BJ (cell line): ENCODE measurements at regions not wholly inside any gene's neighbourhood (a gene's known extent, or its start where the extent isn't known, plus 50 kb on each side); places are given as distances from the start of the nearest gene placed in this dataset.

Experiments
- CTCF ChIA-PET: fragments of 350-600 bp; formaldehyde crosslinking; extraction: SDS; loops from one replicate; lab custom pipeline; 2021; ENCODE audit warnings: antibody characterized with exemption, inconsistent platforms; lab: Yijun Ruan, JAX
- POLR2A ChIA-PET: fragments of 300-600 bp; sonication (Branson Sonifier 250); formaldehyde crosslinking; extraction: SDS; loops from one replicate; lab custom pipeline; 2021; ENCODE audit warnings: antibody characterized with exemption; lab: Charles Lee
- DNase-seq: peaks from one replicate; pipeline ENCODE4 v3.0.0-alpha.2; 2011; ENCODE audit warnings: low read depth
- H3K27me3 ChIP-seq: 2 replicates; pipeline ENCODE4 v1.6.0; 2011; ENCODE audit warnings: low read length; ENCODE audit not compliant: control insufficient read depth, insufficient read depth
- H3K36me3 ChIP-seq: 2 replicates; pipeline ENCODE4 v1.5.1; 2011; ENCODE audit warnings: low read length; ENCODE audit not compliant: control insufficient read depth, insufficient read depth
- H3K4me3 ChIP-seq: 2 replicates; pipeline ENCODE4 v1.5.1; 2011; ENCODE audit warnings: low read depth, mild to moderate bottlenecking, control low read depth, low read length
- TF ChIP-seq, protein P1 (sequence below): IDR thresholded peaks from 2 replicates; pipeline ENCODE4 v1.5.1; 2011; ENCODE audit warnings: low read depth, mild to moderate bottlenecking, control low read depth, inconsistent platforms, low read length, moderate library complexity; ENCODE audit not compliant: insufficient read depth

- Histone ChIP-seq H3K36me3 (no peaks in the 10 kb centered on the region), H3K27me3 (peaks cover 5% of the 10 kb centered on the region), H3K4me3 (no peak overlapping the region)
- DNase-seq, result no peak
- ChIA-PET POLR2A (no interaction called here), CTCF (no interaction called here)
- TF ChIP-seq, protein P1, sequence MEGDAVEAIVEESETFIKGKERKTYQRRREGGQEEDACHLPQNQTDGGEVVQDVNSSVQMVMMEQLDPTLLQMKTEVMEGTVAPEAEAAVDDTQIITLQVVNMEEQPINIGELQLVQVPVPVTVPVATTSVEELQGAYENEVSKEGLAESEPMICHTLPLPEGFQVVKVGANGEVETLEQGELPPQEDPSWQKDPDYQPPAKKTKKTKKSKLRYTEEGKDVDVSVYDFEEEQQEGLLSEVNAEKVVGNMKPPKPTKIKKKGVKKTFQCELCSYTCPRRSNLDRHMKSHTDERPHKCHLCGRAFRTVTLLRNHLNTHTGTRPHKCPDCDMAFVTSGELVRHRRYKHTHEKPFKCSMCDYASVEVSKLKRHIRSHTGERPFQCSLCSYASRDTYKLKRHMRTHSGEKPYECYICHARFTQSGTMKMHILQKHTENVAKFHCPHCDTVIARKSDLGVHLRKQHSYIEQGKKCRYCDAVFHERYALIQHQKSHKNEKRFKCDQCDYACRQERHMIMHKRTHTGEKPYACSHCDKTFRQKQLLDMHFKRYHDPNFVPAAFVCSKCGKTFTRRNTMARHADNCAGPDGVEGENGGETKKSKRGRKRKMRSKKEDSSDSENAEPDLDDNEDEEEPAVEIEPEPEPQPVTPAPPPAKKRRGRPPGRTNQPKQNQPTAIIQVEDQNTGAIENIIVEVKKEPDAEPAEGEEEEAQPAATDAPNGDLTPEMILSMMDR, result no peak
These were observed 433.6 kb downstream of the LPIN1 start for GRCh38 chr2:12180031-12180430.

DNA sequence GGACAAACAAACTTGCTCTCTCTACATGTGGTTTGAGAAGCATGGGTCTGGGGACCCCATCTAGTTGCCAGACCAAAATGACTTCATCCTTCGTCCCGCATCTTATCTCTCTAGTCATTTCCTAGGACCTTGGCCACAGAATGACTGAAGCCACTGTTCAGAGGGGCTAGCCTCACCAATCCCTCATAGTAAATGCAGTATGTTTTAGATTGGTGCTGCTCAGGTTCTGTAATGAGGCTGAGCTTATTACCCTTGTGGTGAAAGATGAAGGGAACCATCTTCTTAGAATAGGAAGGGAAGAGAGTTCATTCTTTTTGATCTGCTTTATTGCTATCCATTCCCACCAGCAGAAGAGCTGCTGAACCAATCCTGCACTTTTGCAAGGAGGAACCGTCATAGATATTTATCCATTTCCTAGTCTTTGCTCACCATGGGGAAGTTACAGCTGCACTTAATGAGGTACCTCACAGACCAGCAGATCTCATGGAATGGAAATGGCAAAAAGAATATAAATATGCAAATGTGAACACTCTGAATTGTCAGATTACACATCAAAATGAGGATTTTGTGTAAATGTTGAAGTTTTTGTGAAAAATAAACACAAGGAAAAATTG lies 436.7 kb downstream of the LPIN1 start:
- Histone ChIP-seq H3K27me3 (peaks cover 5% of the 10 kb centered on the region), H3K36me3 (no peaks in the 10 kb centered on the region), H3K4me3 (no peak overlapping the region)
- TF ChIP-seq, protein P1, result no peak
- DNase-seq, result no peak
- CTCF ChIA-PET, result interaction anchor here (1.3 kb wide), 1 partner anchor 11 kb away, joined by 4 read pairs; no protein-coding TSS in a partner anchor
- POLR2A ChIA-PET, result no interaction called here

DNA sequence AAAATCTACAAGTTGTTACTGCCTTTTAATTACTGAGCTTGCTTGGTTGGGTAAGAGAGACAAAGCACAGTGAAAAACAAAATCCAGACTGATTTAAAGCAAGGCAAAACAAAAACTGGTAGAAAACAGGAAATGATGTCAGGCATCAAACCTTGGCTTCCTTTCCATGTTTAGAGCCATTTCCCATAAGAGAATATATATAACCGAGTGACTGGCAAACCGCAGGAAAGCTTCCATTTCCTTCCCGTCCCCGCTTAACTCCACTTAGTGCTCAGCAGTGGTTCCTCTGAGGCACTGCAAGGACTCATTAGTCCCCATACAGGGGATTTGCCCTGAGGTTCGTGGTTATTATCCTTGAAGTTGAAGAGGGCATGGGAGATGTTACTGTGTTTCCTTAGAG lies 446.3 kb downstream of the LPIN1 start:
- H3K36me3 ChIP-seq, result no peaks in the 10 kb centered on the region
- ChIA-PET POLR2A (no interaction called here), CTCF (interaction anchor here (1.4 kb wide), 1 partner anchor 11 kb away, joined by 3 read pairs; no protein-coding TSS in a partner anchor)
- TF ChIP-seq, protein P1, result no peak
- no peaks in the 10 kb centered on the region; the same call in 1 of the 2 replicates for H3K27me3 ChIP-seq
- DNase-seq, result no peak
- H3K4me3 ChIP-seq, result no peak overlapping the region

DNA sequence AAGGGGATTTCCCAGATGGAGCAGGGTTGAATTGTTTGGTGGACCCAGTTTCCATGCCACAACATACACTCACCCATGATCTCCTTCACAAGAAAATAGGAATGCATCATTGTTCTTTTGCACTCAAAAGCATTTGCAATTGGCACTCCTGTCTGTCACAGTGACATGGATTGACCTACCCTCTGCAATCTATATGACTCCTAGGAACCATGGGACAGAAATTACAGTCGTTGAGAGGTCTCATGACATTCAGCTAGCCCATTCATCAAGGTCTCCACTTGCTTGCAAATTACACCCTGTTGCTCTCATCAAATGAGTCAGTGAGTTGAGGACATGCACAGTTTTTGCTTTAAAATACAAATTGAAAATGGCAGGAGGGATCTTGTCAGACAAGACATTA lies 448.5 kb downstream of the LPIN1 start:
- ChIA-PET CTCF (no interaction called here), POLR2A (no interaction called here)
- DNase-seq, result no peak
- Histone ChIP-seq H3K4me3 (no peak overlapping the region), H3K27me3 (no peaks in the 10 kb centered on the region; the same call in 1 of the 2 replicates), H3K36me3 (no peaks in the 10 kb centered on the region)
- TF ChIP-seq, protein P1, result no peak

GRCh38 chr2:12196495-12196894 lies 450.1 kb downstream of the LPIN1 start:
- Histone ChIP-seq H3K4me3 (no peak overlapping the region), H3K27me3 (no peaks in the 10 kb centered on the region; the same call in none of the 2 replicates), H3K36me3 (no peaks in the 10 kb centered on the region)
- TF ChIP-seq, protein P1, result no peak
- DNase-seq, result peak; percentile 47
- ChIA-PET CTCF (interaction anchor here (1.4 kb wide), 1 partner anchor 9 kb away, joined by 3 read pairs; no protein-coding TSS in a partner anchor), POLR2A (no interaction called here)
